ENCODE measurements at regions not wholly inside any gene's neighbourhood (a gene's known extent, or its start where the extent isn't known, plus 50 kb on each side); places are given as distances from the start of the nearest gene placed in this dataset.
"Not testable (repeated sequence)": the region's sequence is repeated elsewhere in the genome, so short reads cannot be mapped to it uniquely, and the experiment has no call there.

DNA sequence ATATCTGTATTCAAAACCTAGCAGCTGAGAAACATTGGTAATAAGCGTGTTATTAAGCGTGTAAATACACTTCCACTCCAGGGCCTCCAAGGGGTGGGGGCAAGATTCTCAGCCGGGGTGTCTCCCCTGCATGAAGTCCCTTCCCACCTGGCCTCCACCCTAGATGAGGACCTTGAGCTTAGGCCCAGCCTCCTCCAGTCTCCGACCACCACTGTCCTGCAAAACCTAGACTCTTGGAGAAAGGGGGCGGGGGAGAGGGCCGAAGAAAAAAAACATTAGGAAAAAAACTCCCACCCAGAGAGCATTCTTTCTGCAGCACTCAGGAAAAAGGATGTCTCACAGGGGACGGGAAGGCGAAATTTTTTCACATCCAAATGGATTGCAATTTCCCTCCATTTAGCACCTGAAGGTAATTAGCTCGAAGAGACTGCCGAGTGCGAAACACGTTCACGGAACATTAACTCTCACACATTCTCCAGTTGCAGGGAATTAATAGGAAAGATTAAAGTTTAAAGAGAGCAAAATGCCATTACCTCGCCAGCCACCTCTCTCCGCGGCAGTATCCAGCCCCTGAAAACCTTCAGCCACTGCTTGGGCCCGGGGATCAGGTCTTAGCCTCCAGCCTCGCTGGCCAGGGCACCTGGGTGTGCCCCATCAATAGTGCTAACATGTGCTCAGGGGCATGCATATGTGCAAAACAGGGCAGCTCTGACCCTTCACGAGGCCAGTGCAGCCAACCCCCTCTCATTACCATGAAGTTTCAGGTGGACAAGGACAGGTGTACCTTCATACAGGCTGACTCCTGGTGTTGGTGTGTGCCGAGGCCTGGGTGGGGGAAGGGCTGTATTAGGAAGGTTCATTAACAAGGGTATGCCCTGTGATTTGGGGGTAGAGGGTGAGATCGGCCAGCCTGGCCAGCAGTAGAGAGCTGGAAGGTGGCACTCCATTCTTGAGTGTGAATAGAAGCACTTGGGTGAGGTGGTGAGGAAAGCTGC, 77.2 kb downstream of the HIF1AN start:
- no peak for DNase-seq (ENCODE audit: low spot score)

DNA sequence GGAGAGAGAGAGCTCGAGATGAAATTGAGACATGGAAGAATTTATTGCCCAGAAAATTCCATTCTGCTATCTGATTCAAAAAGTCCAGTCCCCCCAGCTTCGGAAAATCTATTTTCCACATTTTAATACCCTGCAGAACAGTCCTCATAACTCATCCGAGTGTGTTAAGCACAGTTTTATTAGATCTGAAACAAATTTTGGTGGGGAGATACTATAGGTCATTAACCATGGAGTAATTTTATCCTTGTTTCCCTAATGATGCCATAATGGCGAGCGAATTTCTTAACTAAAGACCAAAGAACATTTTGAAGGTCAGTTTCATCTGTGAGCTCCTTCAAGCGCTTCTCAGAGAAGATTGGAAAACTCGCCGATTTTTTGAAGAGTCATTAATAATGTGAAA, 78.1 kb downstream of the HIF1AN start:
- DNase-seq (ENCODE audit: low spot score), result no peak

DNA sequence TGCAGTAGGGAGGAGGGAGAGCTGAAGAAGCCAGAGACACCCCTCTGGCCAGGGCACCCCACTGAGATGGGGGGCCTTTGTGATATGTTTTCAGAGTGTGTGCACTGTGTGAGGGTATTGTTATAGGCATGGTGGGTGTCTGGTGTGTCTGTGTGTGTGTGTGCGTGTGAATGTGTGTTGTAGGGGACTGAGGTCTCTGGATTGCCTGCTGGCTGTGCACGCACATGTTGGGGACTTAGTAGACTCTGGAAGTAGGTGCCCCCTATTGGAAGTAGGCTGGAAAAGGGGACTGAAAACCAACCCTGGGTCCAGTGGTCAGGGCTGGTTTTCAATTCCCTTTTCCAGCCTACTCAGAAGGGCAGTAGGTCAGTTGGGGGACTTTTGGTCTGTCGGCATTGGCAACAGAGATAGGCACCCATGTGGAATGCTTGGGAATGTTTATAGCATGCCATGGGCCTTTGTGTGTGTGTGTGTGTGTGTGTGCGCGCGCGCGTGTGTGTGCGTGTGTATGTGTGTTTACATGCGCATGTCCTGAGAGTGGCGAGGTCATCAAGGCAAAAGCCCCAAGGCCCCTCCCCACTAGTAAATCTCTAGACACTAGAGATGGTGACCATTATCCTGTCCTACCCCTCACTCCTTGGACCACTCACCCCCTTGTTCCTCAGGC, 78.8 kb downstream of the HIF1AN start:
- DNase-seq (ENCODE audit: low spot score), result no peak

DNA sequence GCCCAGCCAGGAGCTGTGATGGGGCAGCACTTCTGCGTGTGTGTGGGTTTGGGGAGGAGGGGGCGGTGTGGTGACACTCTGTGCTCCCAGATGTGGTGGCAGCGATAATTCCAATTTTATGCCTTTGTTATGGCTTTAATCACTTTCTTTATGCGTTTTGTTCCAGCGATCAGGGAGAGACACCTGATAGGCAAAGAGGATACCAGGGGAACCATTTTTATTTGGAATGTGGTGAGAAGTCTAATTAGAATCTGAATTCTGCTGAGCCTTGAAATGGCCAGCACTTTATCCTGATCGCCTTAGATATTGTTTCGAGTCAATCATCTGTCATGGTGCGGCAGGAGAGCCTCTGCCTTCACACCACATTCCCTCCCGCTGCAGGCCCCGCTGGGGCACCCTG, 79.5 kb downstream of the HIF1AN start:
- no peak for DNase-seq (ENCODE audit: low spot score)

DNA sequence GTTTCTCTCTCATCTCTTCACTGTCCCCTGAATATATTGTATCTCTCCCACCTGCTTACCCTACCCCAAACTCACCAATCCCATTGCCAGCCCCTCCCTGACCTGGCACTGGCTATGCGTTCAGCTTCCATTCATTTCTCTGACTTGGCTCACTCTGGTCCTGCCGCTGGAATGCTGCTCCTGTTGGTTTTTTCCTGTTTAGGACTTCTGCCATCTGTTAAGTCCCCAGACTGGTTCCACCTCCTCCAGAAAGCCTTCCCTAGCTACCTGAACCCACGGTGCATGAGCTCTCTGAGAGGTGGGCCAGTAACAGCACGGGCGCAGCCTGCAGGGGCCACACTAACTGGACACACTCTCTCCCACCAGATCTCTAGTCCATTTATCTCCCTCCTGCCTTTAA, 80.2 kb downstream of the HIF1AN start:
- no peak for DNase-seq (ENCODE audit: low spot score)

DNA sequence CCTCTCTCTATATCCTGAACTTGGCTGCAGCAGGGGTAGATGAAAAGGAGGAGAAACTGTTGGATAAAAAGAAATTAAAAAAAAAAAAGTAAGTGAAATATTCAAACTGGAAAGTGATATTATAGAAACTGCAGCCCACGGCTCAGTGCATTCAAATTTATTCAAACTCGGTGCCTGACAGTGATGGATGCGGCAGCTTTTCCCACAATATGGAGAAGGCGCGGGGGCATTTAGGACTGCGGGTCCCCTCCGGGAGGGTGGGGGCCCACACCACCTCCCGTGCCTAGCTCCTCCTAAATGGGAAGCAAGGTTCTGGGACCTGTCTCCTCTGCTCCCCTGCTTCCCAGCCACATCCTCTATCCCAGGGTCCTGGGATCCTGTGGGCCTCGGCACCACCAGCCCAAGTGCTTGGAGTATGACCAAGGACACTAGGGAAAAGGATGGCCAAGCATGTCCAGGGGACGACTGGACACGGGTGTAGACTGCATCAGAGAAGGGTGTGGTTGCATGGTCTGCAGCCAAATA, 82.4 kb downstream of the HIF1AN start:
- no peak for DNase-seq (ENCODE audit: low spot score)

DNA sequence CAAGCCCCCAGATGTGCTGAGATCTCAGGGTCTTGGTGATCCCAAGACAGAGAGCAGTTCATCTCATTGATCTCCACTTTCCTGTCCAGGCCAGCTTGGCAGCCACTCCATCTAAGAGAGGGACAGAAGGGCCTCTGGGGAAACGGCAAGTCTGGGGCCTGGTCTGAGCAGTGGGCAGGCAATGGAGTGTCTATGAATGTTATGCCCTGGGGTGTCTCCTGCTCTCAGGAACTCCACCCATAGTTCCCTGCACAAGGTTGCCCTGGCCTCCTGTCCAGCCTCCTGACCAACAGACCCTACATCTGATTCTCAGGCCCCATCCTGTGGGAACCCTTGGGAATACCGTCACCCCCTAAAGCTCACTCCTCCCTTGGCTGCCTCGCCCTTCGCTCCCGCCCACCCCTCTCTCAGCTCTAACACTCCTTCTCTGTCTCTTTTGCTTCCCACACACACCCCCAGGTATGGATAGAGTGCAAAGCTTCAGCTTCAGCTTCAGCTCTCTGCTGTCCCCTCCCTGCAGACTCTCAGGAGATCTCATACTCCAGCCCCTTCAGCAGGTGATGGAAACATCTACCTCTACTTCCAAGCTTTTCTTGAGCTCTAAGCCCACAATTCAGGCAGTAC, 83.0 kb downstream of the HIF1AN start:
- DNase-seq (ENCODE audit: low spot score), result no peak

DNA sequence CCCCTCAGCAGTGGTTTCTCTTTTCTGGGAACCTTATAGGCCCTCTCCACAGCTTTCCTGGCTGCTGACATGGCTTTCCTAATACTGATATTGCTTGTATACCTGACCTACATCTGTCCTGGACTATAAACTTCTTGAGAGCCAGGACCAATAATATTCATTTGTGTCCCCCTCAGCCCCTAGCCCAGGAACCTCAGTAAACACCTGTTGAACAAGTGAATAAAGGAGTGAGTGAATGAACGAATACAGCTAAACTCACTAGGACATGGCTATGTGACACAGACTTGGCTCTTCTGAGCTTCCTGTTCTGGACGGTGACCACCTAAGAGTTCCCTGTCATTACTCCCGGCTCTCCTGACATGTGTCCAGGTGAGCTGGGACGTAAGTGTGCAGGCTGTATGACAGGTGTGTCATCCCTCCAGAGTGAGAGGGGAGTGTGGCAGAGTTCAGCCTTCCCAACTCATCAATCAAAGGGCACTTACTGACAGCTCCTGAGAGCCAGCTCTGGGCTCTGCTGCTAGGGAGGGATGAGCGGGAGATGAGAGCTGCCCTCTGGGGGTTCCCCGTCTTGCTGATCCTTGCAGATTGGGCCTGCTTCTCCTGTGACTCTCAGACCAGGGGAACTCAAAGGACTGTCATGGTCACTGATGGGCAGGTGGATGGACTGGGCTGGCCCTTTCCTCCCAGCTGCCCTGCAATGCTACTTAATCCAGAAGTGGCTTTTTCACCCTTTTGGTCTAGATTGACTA, 84.5 kb downstream of the HIF1AN start:
- no peak for DNase-seq (ENCODE audit: low spot score)

DNA sequence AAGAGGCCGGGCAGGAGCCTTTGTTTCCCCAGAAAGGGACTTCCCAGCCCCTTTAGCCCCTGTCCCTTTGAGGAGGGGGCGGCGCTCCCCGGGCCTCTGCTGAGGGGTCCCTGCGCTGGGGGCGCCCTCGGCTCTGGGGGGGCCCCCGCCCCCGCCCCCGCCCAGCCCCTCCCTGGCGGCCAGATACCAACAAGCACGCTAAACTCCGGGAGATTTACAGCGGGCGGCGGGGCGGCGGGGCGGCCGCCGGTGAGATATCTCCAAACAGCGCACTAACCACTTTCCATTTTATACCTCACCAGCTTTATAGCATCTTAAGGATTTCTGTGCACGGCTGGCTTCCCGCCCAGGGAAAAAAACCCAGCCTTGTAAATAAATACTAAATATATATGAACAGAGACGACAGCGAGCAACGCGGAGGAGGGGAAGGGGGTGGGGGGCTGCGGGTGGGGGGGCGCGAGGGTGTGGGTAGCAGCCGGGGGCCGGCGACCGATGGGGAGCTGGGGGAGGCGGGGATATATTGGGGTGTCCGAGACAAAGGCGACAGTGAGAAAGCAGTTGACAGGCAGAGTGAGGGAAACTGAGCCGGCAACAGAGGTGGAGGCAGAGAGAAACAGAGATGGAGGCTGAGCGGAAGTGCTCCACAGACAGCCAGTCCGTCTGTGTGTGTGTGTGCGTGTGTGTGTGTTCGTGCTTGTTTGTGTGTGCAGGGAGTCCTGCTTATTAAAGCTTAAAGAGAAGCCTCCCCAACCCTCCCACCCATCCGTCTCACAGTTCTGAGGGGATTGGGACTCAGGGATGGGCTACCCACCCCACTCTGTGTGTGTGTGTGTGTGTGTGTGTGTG, 85.8 kb downstream of the HIF1AN start:
- DNase-seq (ENCODE audit: low spot score), result no peak

DNA sequence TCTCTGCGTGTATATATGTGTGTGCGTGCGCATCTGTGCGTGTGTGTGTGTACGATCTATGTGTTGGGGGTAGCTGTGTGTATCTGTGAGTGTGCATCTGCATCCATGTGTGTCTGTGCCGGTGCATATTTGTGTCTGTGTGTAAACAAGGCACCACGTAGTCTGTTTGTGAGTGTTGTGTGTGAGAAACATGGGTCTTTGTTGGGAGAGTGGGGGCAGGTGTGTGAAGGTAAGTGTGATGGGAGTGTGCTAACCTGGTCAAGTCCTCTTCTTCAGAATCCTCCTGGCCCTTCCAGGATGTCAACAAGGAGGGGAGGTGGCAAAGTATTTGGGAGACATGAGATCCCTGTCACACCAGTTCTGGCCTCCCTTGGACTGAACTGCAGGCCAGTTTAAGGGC, 87.2 kb downstream of the HIF1AN start:
- DNase-seq (ENCODE audit: low spot score), result no peak

DNA sequence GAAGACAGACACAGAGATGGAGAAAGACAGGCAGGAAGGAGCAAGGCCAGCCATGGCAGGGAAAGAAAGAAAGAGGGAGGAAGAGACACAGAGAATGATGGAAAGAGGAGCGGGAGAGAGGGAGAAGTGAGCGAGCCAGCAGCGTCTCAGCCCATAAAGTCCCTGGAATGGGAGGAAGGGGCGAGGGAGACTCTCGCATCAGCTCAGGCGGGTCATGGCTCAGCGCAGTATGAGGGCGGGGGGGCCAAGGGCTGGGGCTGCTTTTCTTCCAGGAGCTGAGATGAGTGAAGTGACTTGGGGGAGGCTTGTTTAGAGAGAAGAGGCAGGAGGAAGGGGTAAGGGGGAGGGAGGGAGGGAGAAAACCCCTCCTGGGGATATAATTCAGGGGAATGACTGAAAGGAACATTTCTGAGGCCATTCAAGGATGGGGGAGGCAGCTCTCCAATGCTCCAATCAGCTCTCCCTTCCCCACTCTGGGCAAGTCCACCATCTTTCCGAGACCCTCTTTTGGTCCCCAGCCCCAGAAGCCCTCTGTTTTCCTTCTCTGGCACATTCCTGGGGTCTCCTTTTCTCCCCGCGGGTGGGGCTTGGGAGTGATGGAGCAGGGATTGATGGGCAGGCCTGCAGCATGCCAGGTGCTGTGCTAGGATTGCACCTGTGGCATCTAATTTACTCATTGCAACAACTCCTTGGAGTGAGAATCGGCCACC, 87.9 kb downstream of the HIF1AN start:
- DNase-seq (ENCODE audit: low spot score), result no peak

DNA sequence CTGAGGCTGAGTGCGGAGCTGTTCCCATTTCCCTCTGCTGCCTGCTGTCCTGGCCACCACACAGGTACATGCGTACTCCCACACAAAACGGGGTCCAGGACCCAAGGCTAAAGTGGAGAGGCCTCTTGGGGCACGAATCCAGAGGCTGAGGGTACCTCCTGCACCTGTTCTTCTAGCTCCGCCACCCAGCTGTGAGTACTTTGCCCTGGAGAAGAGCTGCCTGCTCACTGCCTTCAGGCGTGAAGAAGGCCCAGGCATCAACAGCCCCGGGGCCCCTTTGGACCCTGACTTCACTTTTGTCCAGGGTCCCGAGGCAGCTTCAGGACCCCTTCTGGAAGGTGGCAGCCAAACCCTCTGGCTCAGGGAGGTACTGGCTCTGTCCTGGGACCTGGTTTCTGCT, 88.6 kb downstream of the HIF1AN start:
- DNase-seq (ENCODE audit: low spot score), result no peak

DNA sequence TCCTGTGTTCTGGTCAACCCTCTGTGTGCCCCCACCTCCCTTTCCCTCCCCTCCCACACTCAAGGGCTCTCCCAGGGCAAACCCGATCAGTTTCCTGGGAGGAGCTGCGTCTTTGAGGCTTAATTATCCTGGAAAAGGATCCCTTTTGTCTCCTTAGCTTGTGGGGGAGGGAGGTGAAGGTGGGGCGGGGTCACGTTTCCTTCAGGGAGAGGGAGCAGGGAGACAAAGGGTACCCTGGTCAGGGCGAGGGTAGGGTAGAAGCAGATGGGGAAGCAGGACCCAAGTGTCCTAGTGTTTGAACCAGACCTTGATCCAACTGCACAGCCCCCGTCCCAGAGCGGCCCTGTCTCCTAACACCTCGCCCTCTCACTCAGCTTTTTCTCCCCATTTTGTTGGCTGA, 90.1 kb downstream of the HIF1AN start:
- no peak for DNase-seq (ENCODE audit: low spot score)

DNA sequence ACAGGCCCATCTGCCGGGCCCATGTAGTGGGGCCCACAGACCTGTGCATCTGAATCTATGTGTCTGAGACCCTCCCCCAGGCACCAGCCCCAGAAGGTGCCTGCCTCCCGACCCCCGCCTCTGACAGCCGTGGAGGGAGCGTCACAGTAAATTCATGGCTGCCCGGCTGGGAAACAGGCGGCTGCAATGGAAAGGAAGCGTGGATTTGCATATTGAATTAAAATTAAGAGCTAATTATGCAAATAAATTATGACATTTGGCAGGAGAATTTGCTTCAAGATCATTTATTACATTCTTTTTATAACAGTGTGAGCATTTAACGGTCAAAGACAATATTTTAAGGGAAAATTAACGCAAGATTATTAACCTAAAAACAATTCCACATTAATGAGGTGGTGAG, 92.3 kb downstream of the HIF1AN start:
- no peak for DNase-seq (ENCODE audit: low spot score)

DNA sequence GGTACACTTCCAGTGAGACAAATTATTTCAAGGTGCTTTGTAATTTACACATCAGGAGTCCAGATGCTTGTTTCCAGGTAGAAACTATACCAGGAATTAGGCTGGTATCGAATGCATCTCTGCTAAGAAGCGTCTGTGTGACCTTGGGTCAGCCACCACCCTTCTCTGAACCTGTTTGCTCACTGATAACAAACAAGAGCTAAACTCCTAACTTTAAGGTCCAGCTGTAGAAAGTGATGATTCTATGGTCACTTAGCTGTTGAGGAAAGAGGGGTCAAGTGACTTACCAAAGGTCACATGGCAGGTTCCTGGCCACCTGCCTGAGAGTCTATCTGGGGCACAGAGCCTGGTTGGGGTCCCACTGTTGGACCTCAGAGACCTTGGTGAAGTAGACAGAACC, 95.4 kb downstream of the HIF1AN start:
- no peak for DNase-seq (ENCODE audit: low spot score)

DNA sequence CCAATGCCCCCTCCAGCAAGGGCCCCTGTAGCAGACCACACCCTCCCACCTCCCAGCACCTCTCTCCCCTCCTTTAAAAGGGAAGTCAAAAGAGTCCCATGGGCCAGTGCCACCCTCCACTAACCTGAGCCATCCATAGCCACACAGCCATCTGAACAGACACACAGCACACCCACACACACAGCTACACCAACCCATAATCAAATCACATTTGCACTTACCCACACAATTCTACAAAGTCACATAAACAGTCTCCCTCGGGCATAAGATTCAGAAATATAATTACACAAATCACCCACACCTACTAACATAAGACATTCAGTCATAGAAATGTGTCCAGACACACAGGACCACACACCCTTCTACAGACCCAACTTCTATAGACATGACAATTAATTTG, 96.3 kb downstream of the HIF1AN start:
- no peak for DNase-seq (ENCODE audit: low spot score)

DNA sequence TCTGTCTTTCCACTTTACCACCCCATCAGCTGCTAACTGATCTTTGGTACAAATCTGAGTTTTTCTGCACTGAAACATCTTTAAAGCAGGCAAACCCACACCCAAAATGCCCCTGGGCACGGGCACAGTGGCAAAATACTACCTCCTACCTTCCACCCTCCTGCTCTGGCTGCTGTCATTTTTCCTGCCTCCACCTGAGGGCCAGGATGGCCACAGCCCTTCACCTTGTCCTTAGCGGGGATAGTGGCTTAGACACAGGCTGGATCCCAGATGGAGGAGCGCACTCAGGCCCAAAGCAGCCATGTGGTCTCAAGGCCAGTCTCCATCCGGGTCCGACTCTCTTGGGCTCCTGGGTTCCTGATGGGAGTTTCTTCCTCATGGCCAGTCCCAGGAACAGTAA, 98.3 kb downstream of the HIF1AN start:
- DNase-seq (ENCODE audit: low spot score), result no peak

DNA sequence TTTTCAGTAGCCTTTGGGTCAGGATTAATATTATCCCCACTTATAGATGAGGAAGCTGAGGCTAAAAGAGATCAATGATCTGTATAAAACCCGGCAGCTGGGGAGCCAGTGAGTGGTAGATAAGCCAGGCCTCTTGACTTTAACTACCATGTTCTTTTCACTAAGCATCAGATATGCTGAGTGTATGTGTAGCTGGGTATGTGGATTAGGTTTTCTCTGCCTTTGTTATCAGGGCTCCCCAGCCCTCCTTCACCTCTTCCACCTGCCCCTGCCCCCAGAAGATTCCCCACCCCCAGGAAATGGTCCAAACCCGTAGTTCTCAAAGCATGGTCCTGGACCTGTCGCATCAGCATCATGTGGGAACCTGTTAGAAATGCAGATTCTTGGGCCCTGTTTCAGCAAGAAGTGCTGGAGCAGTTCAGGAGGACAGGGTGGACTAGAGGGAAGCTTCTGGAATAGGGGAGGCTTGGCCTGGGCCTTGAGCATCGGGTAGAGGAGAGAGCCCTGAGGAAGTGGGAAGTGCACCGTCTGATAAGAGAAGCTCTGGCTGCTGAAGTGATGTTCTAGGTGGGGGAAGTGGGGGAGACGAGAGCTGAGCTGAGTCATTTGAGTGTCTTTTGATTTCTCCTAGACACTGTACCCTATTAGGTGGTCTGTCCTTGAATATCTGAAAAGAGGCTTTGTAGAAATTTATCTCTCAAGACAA, 101.3 kb downstream of the HIF1AN start:
- no peak for DNase-seq (ENCODE audit: low spot score)

DNA sequence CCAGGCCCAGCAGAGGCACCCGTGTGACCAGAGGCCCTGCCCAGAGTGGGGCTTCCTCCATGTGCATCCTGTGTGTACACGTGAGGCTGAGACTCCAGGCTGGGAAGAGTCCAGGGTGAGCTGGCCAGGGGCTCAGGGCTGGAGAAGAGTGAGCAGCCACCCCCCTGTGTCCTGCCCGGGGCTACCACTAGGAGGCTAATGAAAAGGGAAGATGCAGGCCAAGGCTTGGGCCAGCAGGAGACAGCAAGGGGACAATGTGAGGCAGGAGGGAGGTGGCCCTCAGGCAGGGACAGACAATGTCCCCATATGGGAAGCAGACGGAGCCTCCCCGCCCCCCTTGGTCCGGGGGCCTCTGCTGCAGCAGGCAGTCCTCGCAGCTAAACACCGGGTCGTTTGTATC, 102.0 kb downstream of the HIF1AN start:
- no peak for DNase-seq (ENCODE audit: low spot score)

DNA sequence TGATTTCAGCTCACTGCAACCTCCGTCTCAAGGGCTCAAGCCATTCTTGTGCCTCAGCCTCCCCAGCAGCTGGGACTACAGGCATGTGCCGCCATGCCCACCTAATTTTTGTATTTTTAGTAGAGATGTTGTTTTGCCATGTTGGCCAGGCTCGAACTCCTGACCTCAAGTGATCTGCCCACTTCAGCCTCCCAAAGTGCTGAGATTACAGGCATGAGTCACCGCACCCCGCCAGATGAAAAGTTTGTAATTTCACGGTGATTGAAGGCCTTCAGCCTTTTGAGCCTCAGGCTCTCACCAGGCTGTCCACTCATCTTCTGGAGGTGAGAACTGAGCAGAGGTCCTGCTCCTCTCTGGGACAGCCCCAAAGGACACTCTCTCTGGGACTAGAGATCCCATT, 103.2 kb downstream of the HIF1AN start:
- not testable (repeated sequence) for DNase-seq (ENCODE audit: low spot score)
